ENCODE measurements at regions not wholly inside any gene's neighbourhood (a gene's known extent, or its start where the extent isn't known, plus 50 kb on each side); places are given as distances from the start of the nearest gene placed in this dataset.

GRCh38 chr15:31435912-31436628, 109.4 kb downstream of the KLF13 start:
- no peak for TF ChIP-seq FOXP2 (optimal IDR thresholded peaks at IDR 0.05; ENCODE audit: control extremely low read depth, extremely low read length, insufficient read depth)
- TF ChIP-seq POLR2AphosphoS5 (IDR thresholded peaks at IDR 0.05; ENCODE audit: borderline replicate concordance, low read depth, low read length) = no peak
- TF ChIP-seq EZH2 (IDR thresholded peaks at IDR 0.05) = no peak
